ENCODE measurements at regions not wholly inside any gene's neighbourhood (a gene's known extent, or its start where the extent isn't known, plus 50 kb on each side); places are given as distances from the start of the nearest gene placed in this dataset.
A peak's percentile ranks its signal among the peaks of the same experiment; 100 is the strongest.

GRCh38 chr21:41068967-41069642 lies 98.9 kb upstream of the BACE2 start:
- in situ Hi-C loops (cut with MboI; ENCODE audit: low pct_unique_long_range_greater_than_20kb, low sequenced_read_pairs) = no loop called here
- DNase-seq = peak; percentile 49

DNA sequence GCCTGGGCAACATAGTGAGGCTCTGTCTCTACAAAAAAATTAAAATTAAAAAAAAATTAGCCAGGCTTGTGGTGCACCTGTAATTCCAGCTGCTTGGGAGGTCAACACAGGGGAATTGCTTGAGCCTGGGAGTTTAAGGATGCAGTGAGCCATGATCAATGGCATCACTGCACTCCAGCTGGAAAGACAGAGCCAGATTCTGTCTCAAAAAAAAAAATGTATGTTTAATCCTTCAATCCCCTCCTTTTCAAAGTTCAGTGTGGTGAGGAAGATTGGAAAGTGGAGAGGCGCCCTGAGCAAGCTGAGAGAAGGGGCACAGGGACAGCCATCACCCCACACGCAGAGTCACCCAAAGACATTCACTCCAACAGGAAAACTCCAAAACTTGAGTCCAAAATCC lies 97.7 kb upstream of the BACE2 start:
- in situ Hi-C loops (cut with MboI; ENCODE audit: low pct_unique_long_range_greater_than_20kb, low sequenced_read_pairs) = no loop called here
- DNase-seq = no peak

DNA sequence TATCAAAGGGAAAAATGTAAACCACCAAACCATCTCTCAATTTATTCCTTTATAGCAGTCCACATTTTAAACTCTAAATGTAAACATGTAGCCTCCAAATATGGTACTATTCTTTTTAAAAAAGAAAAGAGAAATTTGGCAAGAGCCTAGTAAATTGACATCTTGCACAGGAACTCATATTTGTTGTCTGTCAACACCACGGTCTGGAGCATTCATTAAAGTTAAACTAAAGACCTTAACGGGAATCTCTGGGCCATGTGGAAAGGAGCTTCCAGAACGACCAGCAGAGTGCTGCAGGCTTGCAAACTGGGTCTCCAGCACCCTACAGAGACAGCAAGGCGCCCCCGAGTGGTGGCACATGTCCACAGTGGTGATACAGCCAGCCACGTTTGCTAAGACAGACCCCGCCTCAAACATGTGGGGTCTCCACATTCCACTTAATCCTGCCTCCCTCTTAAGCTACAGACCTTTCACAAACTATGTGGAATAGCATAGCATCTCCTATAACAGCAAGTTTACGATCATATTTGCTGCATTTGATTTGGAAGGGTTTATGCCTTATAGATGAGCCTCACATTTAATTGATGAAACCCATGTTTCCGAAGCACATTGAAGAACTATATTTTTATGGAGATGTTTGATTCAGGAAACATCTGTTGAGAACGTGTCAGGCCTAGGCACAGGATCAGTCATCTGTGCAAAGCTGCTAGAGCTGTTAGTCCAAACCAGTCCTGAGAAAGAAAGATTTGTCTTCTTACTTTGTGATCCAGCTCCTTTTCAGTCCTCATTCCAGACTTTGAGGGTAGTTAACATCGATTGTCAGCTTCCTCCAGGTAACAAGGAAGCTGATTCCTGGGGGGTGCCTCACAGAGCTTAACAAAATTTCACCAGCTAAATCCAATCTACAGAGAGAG lies 96.4 kb upstream of the BACE2 start:
- in situ Hi-C loops (cut with MboI; ENCODE audit: low pct_unique_long_range_greater_than_20kb, low sequenced_read_pairs) = no loop called here
- DNase-seq = peak; percentile 5

DNA sequence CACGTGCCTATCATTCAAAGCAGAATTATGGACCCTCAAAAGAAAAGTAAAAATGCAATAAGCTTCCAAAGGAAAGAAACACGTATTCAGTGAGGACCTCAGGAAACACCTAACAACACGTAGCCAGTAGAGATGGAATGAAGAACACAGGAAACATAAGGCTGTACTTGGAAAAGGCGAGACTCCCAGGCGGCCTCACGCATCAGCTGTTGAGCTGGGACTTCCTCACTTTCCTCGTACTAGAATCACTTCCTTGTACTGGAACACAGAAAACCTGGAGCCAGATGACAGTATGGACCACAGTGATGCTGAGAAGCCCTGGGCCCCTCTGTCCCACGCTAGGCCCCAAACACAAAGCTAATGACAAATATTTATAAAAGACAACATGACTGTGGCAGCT lies 94.4 kb upstream of the BACE2 start:
- in situ Hi-C loops (cut with MboI; ENCODE audit: low pct_unique_long_range_greater_than_20kb, low sequenced_read_pairs) = no loop called here
- DNase-seq = no peak

- in situ Hi-C loops (cut with MboI; ENCODE audit: low pct_unique_long_range_greater_than_20kb, low sequenced_read_pairs) = no loop called here
- DNase-seq = no peak
These were observed 93.4 kb upstream of the BACE2 start for GRCh38 chr21:41074396-41075184.

DNA sequence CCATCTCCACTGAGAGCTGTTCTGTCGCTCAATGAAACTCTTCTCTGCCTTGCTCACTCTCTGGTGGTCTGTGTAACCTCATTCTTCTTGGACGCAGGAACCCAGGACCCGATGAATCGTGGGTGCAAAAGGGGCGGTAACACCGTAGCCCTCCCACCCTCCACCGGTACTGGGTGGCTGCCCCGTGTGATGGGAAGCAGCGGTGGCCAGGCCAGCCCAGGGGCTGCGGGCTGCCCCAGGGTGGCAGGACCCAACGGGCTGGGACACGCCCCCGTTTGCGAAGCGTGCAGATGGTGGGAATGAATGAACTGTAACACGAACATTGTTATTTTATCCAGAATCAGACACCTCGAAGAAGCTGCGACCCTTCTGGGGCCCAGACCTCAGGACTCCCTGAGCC lies 92.3 kb upstream of the BACE2 start:
- DNase-seq = no peak
- in situ Hi-C loops (cut with MboI; ENCODE audit: low pct_unique_long_range_greater_than_20kb, low sequenced_read_pairs) = no loop called here

DNA sequence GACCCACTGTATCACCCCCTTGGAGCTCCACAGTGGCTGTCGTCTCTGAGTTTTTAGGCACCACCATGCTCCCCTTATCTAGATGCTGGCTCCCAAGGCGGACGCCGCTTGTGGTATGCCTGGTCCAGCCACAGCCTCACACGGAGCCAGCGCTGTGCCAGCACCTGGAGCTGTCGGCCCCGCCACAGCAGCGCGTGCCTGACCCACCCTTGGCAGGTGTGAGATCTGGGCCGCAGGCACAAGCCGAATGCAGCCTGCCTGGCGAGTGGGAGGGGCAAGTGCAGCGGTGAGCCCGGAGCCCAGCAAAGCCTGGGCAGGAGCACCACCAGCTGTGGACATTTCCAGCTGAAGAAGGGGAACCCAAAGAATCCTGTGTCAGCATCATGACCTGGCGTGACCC lies 91.9 kb upstream of the BACE2 start:
- DNase-seq = no peak
- in situ Hi-C loops (cut with MboI; ENCODE audit: low pct_unique_long_range_greater_than_20kb, low sequenced_read_pairs) = no loop called here

GRCh38 chr21:41079159-41079558 lies 88.8 kb upstream of the BACE2 start:
- in situ Hi-C loops (cut with MboI; ENCODE audit: low pct_unique_long_range_greater_than_20kb, low sequenced_read_pairs) = no loop called here
- no peak for DNase-seq

DNA sequence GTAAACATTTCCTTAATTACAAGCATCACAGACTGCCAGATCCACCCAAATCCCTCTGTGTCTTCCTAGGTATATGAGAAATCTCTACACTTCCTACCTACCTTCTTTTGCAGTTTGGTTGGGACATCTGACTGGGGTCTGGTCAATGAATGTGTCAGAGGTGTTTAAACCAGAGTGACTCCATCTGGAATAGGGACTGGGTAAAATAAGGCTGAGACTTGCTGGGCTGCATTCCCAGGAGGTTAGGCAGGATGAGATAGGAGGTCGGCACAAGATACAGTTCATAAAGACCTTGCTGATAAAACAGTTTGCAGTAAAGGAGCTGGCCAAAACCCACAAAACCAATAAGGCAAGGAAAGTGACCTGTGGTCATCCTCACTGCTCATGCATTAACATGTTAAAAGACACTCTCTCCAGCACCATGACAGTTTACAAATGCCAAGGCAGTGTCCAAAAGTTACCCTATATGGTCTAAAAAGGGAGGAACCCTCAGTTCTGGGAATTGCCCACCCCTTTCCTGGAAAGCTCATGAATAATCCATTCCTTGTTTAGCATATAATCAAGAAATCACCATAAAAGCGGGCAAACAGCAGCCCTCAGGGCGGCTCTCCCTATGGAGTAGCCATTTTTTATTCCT lies 87.4 kb upstream of the BACE2 start:
- DNase-seq = no peak
- in situ Hi-C loops (cut with MboI; ENCODE audit: low pct_unique_long_range_greater_than_20kb, low sequenced_read_pairs) = no loop called here

DNA sequence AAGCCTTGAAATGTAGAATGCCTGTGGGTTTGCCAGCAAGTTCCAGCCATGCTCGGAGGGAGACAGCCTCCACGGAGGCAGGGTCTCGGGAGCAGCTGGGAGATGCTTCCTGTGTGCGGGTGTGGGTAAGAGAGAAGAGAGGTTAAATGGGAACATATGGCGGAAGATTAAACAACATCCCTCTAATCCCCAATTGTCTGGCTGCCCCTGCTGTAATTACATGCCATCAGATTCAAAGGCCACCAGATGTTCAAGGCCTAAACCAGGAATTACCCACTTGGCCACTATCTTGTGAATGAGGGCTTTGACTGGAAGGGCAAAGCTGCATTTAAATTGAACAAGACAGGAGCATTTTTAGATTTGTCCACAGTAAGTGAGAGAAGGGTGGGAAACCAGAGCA lies 81.4 kb upstream of the BACE2 start:
- no peak for DNase-seq
- in situ Hi-C loops (cut with MboI; ENCODE audit: low pct_unique_long_range_greater_than_20kb, low sequenced_read_pairs) = no loop called here

GRCh38 chr21:41090981-41091380 lies 77.0 kb upstream of the BACE2 start:
- no peak for DNase-seq
- in situ Hi-C loops (cut with MboI; ENCODE audit: low pct_unique_long_range_greater_than_20kb, low sequenced_read_pairs) = no loop called here

GRCh38 chr21:41091616-41092015 lies 76.3 kb upstream of the BACE2 start:
- no peak for DNase-seq
- in situ Hi-C loops (cut with MboI; ENCODE audit: low pct_unique_long_range_greater_than_20kb, low sequenced_read_pairs) = no loop called here

GRCh38 chr21:41092312-41092711 lies 75.6 kb upstream of the BACE2 start:
- in situ Hi-C loops (cut with MboI; ENCODE audit: low pct_unique_long_range_greater_than_20kb, low sequenced_read_pairs) = no loop called here

GRCh38 chr21:41095983-41096382 lies 72.0 kb upstream of the BACE2 start:
- no peak for DNase-seq
- in situ Hi-C loops (cut with MboI; ENCODE audit: low pct_unique_long_range_greater_than_20kb, low sequenced_read_pairs) = no loop called here

More at GRCh38 chr21:41092312-41092711, 75.6 kb upstream of the BACE2 start:
- no peak for DNase-seq

DNA sequence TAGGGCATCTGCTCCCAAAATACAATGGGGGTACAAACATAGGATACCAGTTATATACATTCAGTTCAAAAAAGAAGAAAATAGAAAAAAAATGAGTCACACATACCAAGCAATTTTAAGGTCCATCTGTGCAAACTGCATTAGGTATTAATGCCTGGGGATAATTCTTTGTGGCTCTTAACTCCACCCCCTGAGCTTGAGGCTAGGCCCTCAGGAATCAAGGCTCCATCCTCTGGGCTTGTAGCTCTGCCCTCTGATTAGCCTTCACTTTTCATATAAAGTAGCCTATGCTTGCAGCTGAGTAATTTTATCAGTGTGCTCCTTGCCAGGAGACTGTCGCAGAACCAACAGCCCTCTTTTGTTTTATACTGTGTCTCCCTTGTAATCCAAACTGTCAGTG lies 69.9 kb upstream of the BACE2 start:
- no peak for DNase-seq
- in situ Hi-C loops (cut with MboI; ENCODE audit: low pct_unique_long_range_greater_than_20kb, low sequenced_read_pairs) = no loop called here

- in situ Hi-C loops (cut with MboI; ENCODE audit: low pct_unique_long_range_greater_than_20kb, low sequenced_read_pairs) = no loop called here
- no peak for DNase-seq
These were observed 69.4 kb upstream of the BACE2 start for GRCh38 chr21:41098481-41099042.

GRCh38 chr21:41100826-41101550 lies 67.0 kb upstream of the BACE2 start:
- DNase-seq = no peak
- in situ Hi-C loops (cut with MboI; ENCODE audit: low pct_unique_long_range_greater_than_20kb, low sequenced_read_pairs) = no loop called here

DNA sequence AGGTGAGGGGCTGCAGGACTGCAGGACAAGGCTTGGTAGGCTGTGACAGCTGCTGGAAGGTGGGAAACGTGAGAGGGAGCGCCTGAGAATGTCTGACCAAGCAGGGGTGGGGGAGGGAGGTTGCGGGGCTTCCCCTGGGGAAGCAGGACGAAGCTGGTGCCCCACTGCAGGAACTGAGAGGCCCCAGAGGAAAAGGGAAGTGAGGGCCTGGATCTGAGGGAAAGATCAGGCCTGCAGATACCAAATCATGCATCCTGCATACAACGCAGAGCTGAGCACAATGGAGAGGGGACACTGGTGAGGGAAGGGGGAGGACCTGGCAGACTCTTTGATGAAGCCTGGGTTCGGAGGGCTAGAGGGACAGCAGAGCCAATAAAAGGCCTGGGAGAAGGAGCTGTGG lies 65.7 kb upstream of the BACE2 start:
- no peak for DNase-seq
- in situ Hi-C loops (cut with MboI; ENCODE audit: low pct_unique_long_range_greater_than_20kb, low sequenced_read_pairs) = no loop called here

GRCh38 chr21:41107602-41108001 lies 60.4 kb upstream of the BACE2 start:
- no peak for DNase-seq
- in situ Hi-C loops (cut with MboI; ENCODE audit: low pct_unique_long_range_greater_than_20kb, low sequenced_read_pairs) = no loop called here
